ENCODE measurements at regions not wholly inside any gene's neighbourhood (a gene's known extent, or its start where the extent isn't known, plus 50 kb on each side); places are given as distances from the start of the nearest gene placed in this dataset.

DNA sequence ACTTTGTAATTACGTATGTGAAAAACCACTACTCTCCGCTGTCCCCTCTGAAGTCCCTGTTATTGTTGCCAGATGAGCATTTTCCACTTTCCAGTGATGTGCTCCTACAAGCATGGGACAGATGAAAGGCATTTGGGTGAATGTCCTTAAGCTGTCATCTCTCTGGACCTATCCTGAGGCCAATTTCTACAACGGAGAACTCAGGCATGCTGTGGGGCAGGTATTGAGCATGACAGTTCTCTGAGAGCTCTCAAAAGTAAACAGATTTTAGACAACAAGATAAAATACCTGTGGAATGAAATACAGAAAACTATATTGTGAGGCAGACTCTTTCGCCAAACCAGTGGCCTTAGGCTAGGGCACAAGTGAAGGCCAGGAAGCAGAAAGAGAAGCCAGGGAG lies 656.5 kb upstream of the NR2F2 start:
- Histone ChIP-seq H3K9me3 (ENCODE audit: insufficient read depth, low read depth, low read length) (peaks cover 2% of the 10 kb centered on the region), H3K4me3 (ENCODE audit: low read depth, low read length) (no peak overlapping the region), H4K12ac (ENCODE audit: low read depth, low read length) (no peak overlapping the region), H2BK5ac (ENCODE audit: low read depth, low read length, poor library complexity) (no peak overlapping the region), H2AFZ (ENCODE audit: insufficient read depth, low read length, poor library complexity) (no peak overlapping the region), H3K27me3 (ENCODE audit: insufficient read depth, low read length) (no peaks in the 10 kb centered on the region), H3K79me1 (ENCODE audit: low read length) (peaks cover 3% of the 10 kb centered on the region), H3K4me2 (ENCODE audit: low read length) (no peak overlapping the region), H4K8ac (ENCODE audit: low read depth, low read length) (no peak overlapping the region), H3K36me3 (ENCODE audit: control insufficient read depth in 1 of 2, insufficient read depth in 2 of 2, low read length in 2 of 2) (no peaks in the 10 kb centered on the region), H3K14ac (ENCODE audit: low read length) (no peak overlapping the region), H3K79me2 (ENCODE audit: control insufficient read depth, insufficient read depth, low read length, poor library complexity) (no peaks in the 10 kb centered on the region), H3K4me1 (ENCODE audit: control insufficient read depth in 1 of 2, insufficient read depth in 2 of 2, low read length in 2 of 2) (peaks cover 3 to 4% of the 10 kb centered on the region in 2 experiments), H4K91ac (ENCODE audit: low read depth, low read length) (peak overlapping the region; percentile 33), H3K27ac (ENCODE audit: low read depth, low read length) (no peak overlapping the region), H2AK5ac (ENCODE audit: low read length) (peak overlapping the region; percentile 77), H3K9ac (ENCODE audit: low read length) (no peak overlapping the region), H3K18ac (ENCODE audit: low read length) (no peak overlapping the region), H2BK120ac (ENCODE audit: insufficient read depth, low read length, poor library complexity) (no peak overlapping the region), H2BK12ac (ENCODE audit: low read length) (no peak overlapping the region), H3K23ac (ENCODE audit: low read length) (no peak overlapping the region), H3K4ac (ENCODE audit: low read depth, low read length) (no peak overlapping the region)
- no CpG with 5 or more reads among the region's 4 CpGs for WGBS (ENCODE audit: extremely low coverage, insufficient coverage, insufficient read length)
- DNase-seq: peak; percentile 83 to 94

DNA sequence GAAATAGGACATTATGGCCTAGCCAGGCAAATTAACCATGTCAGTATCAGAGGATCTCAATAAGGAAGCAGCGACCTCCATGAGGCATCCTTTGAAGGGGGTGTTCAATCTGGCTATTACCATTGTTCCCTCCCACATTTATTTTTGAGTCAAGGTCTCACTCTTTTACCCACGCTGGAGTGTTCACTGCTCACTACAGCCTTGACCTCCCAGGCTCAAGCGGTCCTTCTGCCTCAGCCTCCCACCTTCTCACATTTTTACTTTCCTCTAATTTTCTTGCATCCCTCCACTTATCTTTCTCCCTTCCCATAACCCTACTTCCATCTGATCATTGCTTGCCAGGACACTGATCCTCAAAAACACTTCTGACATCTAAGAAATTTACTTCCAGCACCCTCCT lies 654.0 kb upstream of the NR2F2 start:
- H3K4me3 ChIP-seq (ENCODE audit: low read depth, low read length): no peak overlapping the region
- no peak overlapping the region for H4K91ac ChIP-seq (ENCODE audit: low read depth, low read length)
- no peak overlapping the region for H2BK12ac ChIP-seq (ENCODE audit: low read length)
- no peak overlapping the region for H2BK120ac ChIP-seq (ENCODE audit: insufficient read depth, low read length, poor library complexity)
- no peak overlapping the region for H2AK5ac ChIP-seq (ENCODE audit: low read length)
- H3K14ac ChIP-seq (ENCODE audit: low read length): no peak overlapping the region
- H4K8ac ChIP-seq (ENCODE audit: low read depth, low read length): no peak overlapping the region
- no peak overlapping the region for H3K9ac ChIP-seq (ENCODE audit: low read length)
- H3K79me1 ChIP-seq (ENCODE audit: low read length): peaks cover 3% of the 10 kb centered on the region
- peaks cover 3 to 4% of the 10 kb centered on the region in 2 experiments for H3K4me1 ChIP-seq (ENCODE audit: control insufficient read depth in 1 of 2, insufficient read depth in 2 of 2, low read length in 2 of 2)
- no peak overlapping the region for H4K12ac ChIP-seq (ENCODE audit: low read depth, low read length)
- no peaks in the 10 kb centered on the region for H3K79me2 ChIP-seq (ENCODE audit: control insufficient read depth, insufficient read depth, low read length, poor library complexity)
- H2AFZ ChIP-seq (ENCODE audit: insufficient read depth, low read length, poor library complexity): no peak overlapping the region
- no peak overlapping the region for H3K23ac ChIP-seq (ENCODE audit: low read length)
- H2BK5ac ChIP-seq (ENCODE audit: low read depth, low read length, poor library complexity): no peak overlapping the region
- no peak for DNase-seq
- no peak overlapping the region for H3K4ac ChIP-seq (ENCODE audit: low read depth, low read length)
- H3K27me3 ChIP-seq (ENCODE audit: insufficient read depth, low read length): no peaks in the 10 kb centered on the region
- WGBS (ENCODE audit: extremely low coverage, insufficient coverage, insufficient read length): no CpG with 5 or more reads among the region's 3 CpGs
- no peaks in the 10 kb centered on the region for H3K36me3 ChIP-seq (ENCODE audit: control insufficient read depth in 1 of 2, insufficient read depth in 2 of 2, low read length in 2 of 2)
- no peak overlapping the region for H3K27ac ChIP-seq (ENCODE audit: low read depth, low read length)
- peaks cover 2% of the 10 kb centered on the region for H3K9me3 ChIP-seq (ENCODE audit: insufficient read depth, low read depth, low read length)
- no peak overlapping the region for H3K4me2 ChIP-seq (ENCODE audit: low read length)
- no peak overlapping the region for H3K18ac ChIP-seq (ENCODE audit: low read length)

DNA sequence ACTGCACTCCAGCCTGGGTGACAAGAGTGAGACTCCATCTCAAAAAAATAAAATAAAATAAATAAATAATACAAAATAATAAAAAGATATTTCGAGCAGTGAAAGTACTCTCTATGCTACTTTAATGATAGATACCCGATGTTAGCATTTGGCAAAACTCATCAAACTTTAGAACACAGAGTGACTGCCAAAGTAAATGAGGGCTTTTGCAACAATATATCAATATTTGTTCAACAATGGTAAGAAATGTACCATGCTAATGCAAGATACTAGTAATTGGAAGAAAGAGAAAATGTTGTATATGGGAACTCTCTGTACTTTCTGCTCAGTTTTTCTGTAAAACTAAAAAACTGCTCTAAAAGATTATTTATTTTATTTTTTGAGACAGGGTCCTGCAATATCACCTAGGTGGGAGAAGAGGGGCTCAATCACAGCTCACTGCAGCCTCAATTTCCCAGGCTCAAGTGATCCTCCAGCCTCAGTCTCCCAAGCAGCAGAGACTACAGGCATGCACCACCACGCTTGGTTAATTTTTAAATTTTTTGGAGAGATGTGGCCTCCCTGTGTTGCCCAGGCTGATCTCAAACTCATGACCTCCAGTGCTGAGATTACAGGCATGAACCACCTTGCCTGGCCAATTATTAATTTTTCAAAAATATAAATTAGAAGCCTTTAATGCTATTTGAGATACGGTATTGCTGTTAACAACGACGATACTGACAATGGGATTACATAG lies 650.5 kb upstream of the NR2F2 start:
- Histone ChIP-seq H4K12ac (ENCODE audit: low read depth, low read length) (no peak overlapping the region), H2BK5ac (ENCODE audit: low read depth, low read length, poor library complexity) (no peak overlapping the region), H2AFZ (ENCODE audit: insufficient read depth, low read length, poor library complexity) (no peak overlapping the region), H3K79me1 (ENCODE audit: low read length) (no peaks in the 10 kb centered on the region), H2BK120ac (ENCODE audit: insufficient read depth, low read length, poor library complexity) (no peak overlapping the region), H4K91ac (ENCODE audit: low read depth, low read length) (no peak overlapping the region), H3K79me2 (ENCODE audit: control insufficient read depth, insufficient read depth, low read length, poor library complexity) (no peaks in the 10 kb centered on the region), H3K4ac (ENCODE audit: low read depth, low read length) (no peak overlapping the region), H4K8ac (ENCODE audit: low read depth, low read length) (no peak overlapping the region), H3K23ac (ENCODE audit: low read length) (no peak overlapping the region), H2BK12ac (ENCODE audit: low read length) (no peak overlapping the region), H3K14ac (ENCODE audit: low read length) (no peak overlapping the region), H3K9me3 (ENCODE audit: insufficient read depth, low read depth, low read length) (no peaks in the 10 kb centered on the region), H3K27ac (ENCODE audit: low read depth, low read length) (no peak overlapping the region), H3K27me3 (ENCODE audit: insufficient read depth, low read length) (no peaks in the 10 kb centered on the region), H3K36me3 (ENCODE audit: control insufficient read depth in 1 of 2, insufficient read depth in 2 of 2, low read length in 2 of 2) (no peaks in the 10 kb centered on the region), H3K4me2 (ENCODE audit: low read length) (no peak overlapping the region), H3K4me1 (ENCODE audit: control insufficient read depth in 1 of 2, insufficient read depth in 2 of 2, low read length in 2 of 2) (no peaks in the 10 kb centered on the region), H3K9ac (ENCODE audit: low read length) (no peak overlapping the region), H2AK5ac (ENCODE audit: low read length) (no peak overlapping the region), H3K18ac (ENCODE audit: low read length) (no peak overlapping the region), H3K4me3 (ENCODE audit: low read depth, low read length) (no peak overlapping the region)
- no peak for DNase-seq
- WGBS (ENCODE audit: extremely low coverage, insufficient coverage, insufficient read length): no CpG with 5 or more reads among the region's 6 CpGs

DNA sequence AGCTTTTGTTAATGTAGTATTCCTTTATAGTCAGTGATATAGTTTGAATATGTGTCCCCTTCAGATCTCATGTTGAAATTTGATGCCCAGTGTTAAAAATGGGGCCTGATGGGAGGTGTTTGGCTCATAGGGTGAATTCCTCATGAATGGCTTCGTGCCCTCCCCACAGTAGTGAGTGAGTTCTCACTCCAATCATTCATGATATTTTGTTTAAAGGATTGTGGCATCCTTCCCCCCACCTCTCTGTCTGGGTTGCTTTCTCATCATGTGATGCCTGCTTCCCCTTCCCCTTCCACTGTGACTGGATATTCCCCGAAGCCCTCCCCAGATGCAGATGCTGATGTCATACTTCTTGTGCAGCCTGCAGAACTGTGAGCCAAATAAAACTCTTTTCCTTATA lies 649.8 kb upstream of the NR2F2 start:
- Histone ChIP-seq H2AK5ac (ENCODE audit: low read length) (no peak overlapping the region), H2BK5ac (ENCODE audit: low read depth, low read length, poor library complexity) (no peak overlapping the region), H3K79me1 (ENCODE audit: low read length) (no peaks in the 10 kb centered on the region), H2BK12ac (ENCODE audit: low read length) (no peak overlapping the region), H3K4me2 (ENCODE audit: low read length) (no peak overlapping the region), H3K9me3 (ENCODE audit: insufficient read depth, low read depth, low read length) (no peaks in the 10 kb centered on the region), H3K27me3 (ENCODE audit: insufficient read depth, low read length) (no peaks in the 10 kb centered on the region), H4K12ac (ENCODE audit: low read depth, low read length) (no peak overlapping the region), H3K23ac (ENCODE audit: low read length) (no peak overlapping the region), H3K4ac (ENCODE audit: low read depth, low read length) (no peak overlapping the region), H3K14ac (ENCODE audit: low read length) (no peak overlapping the region), H3K4me3 (ENCODE audit: low read depth, low read length) (no peak overlapping the region), H3K36me3 (ENCODE audit: control insufficient read depth in 1 of 2, insufficient read depth in 2 of 2, low read length in 2 of 2) (no peaks in the 10 kb centered on the region), H4K91ac (ENCODE audit: low read depth, low read length) (no peak overlapping the region), H3K4me1 (ENCODE audit: control insufficient read depth in 1 of 2, insufficient read depth in 2 of 2, low read length in 2 of 2) (no peaks in the 10 kb centered on the region), H3K27ac (ENCODE audit: low read depth, low read length) (no peak overlapping the region), H3K79me2 (ENCODE audit: control insufficient read depth, insufficient read depth, low read length, poor library complexity) (no peaks in the 10 kb centered on the region), H4K8ac (ENCODE audit: low read depth, low read length) (no peak overlapping the region), H3K18ac (ENCODE audit: low read length) (no peak overlapping the region), H2AFZ (ENCODE audit: insufficient read depth, low read length, poor library complexity) (no peak overlapping the region), H2BK120ac (ENCODE audit: insufficient read depth, low read length, poor library complexity) (no peak overlapping the region), H3K9ac (ENCODE audit: low read length) (no peak overlapping the region)
- no peak for DNase-seq
- WGBS (ENCODE audit: extremely low coverage, insufficient coverage, insufficient read length): no CpG with 5 or more reads among the region's 2 CpGs

All from trophoblast cell (in vitro differentiated cells and primary cell).